ENCODE measurements at regions not wholly inside any gene's neighbourhood (a gene's known extent, or its start where the extent isn't known, plus 50 kb on each side); places are given as distances from the start of the nearest gene placed in this dataset.

- Histone ChIP-seq H3K4me1 (no peaks in the 10 kb centered on the region), H3K4me3 (no peak overlapping the region), H3K27ac (no peak overlapping the region), H3K36me3 (no peaks in the 10 kb centered on the region), H3K27me3 (no peaks in the 10 kb centered on the region), H3K9me3 (peaks cover 32 to 99% of the 10 kb centered on the region in 2 donors)
- no peak for TF ChIP-seq POLR2A (IDR thresholded peaks at IDR 0.05)
- TF ChIP-seq POLR2AphosphoS5 (IDR thresholded peaks at IDR 0.05) = no peak
- no peak for TF ChIP-seq CTCF (IDR thresholded peaks at IDR 0.05)
- intact Hi-C loops (cut with DNase I; ENCODE audit: low total_unique reads) = no loop called here
- no peak for DNase-seq (ENCODE audit: low spot score in 2 of 2)
Observed at GRCh38 chr11:50394017-50394416, 361.3 kb downstream of the OR4C45 start.

GRCh38 chr11:50412832-50413231, 380.2 kb downstream of the OR4C45 start:
- Histone ChIP-seq H3K4me3 (no peak overlapping the region), H3K9me3 (peaks cover 12 to 22% of the 10 kb centered on the region in 2 donors), H3K27me3 (no peaks in the 10 kb centered on the region), H3K27ac (no peak overlapping the region), H3K4me1 (no peaks in the 10 kb centered on the region), H3K36me3 (no peaks in the 10 kb centered on the region)
- no peak for DNase-seq (ENCODE audit: low spot score in 2 of 2)
- TF ChIP-seq POLR2AphosphoS5 (IDR thresholded peaks at IDR 0.05) (no peak), POLR2A (IDR thresholded peaks at IDR 0.05) (no peak), CTCF (IDR thresholded peaks at IDR 0.05) (no peak)
- intact Hi-C loops (cut with DNase I; ENCODE audit: low total_unique reads) = no loop called here

- intact Hi-C loops (cut with DNase I; ENCODE audit: low total_unique reads) = no loop called here
- H3K36me3 ChIP-seq = no peaks in the 10 kb centered on the region
- H3K27me3 ChIP-seq = no peaks in the 10 kb centered on the region
- no peak overlapping the region for H3K27ac ChIP-seq
- H3K4me1 ChIP-seq = no peaks in the 10 kb centered on the region
- H3K4me3 ChIP-seq = no peak overlapping the region
- peaks cover 0 to 14% of the 10 kb centered on the region in 2 donors for H3K9me3 ChIP-seq
- TF ChIP-seq POLR2AphosphoS5 (IDR thresholded peaks at IDR 0.05) (no peak), POLR2A (IDR thresholded peaks at IDR 0.05) (no peak), CTCF (IDR thresholded peaks at IDR 0.05) (no peak)
- DNase-seq (ENCODE audit: low spot score in 2 of 2) = no peak
Observed at GRCh38 chr11:50423208-50423607, 390.5 kb downstream of the OR4C45 start.
